Muscle of arm (tissue), 1 donor: ENCODE measurements at regions not wholly inside any gene's neighbourhood (a gene's known extent, or its start where the extent isn't known, plus 50 kb on each side); places are given as distances from the start of the nearest gene placed in this dataset.
A peak's percentile ranks its signal among the peaks of the same experiment; 100 is the strongest.

Experiments used
- DNase-seq: peaks from one replicate; pipeline ENCODE4 v3.0.0-alpha.2; 2013

DNA sequence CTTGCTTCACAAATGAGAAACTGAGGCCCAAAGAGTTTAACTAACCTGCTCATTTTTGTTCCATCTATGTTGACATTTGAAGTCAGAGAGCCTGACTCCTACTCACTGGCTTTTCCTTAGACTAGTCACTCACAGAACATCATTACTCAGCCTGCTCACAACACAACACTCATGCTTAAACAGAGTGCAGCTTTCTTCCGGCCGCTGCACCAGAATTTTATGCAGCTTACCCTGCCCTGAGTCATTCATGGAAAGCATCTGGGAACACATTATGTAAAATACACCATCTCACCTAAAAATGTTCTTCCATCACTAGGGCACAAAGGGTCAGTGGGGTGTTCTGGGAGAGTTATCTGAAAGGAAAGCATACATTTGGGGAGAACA is 303.4 kb downstream of the SPRY2 start:
- DNase-seq = no peak

DNA sequence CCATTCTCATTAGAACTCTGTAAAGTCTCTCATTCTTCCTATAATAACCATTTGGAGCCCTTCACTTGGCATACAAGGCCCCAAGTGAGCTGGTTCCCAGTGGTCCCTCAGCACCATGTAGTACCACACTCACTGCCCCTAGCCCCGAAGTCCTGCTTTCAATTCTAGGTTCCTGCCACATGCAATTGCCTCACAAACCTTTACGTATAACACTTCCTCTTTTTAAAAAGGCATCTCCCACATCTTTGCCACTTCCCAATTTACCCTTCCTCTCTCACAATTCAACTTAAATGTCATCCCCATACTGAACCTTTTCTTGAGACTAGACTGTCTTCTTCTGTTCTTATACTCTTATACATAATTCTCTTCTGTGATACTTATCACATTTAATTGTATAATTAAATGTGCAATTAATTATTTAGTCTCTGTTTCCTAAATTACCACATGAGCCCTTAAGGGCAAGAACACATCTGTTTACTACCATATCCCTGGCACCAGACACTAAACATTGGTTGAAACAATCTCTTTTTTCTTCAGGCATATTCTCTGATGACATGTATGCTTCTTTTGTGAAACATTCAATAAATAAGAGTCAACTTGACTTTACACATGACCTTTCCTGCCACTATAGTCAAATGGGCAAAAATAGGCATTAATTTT is 304.0 kb downstream of the SPRY2 start:
- no peak for DNase-seq

DNA sequence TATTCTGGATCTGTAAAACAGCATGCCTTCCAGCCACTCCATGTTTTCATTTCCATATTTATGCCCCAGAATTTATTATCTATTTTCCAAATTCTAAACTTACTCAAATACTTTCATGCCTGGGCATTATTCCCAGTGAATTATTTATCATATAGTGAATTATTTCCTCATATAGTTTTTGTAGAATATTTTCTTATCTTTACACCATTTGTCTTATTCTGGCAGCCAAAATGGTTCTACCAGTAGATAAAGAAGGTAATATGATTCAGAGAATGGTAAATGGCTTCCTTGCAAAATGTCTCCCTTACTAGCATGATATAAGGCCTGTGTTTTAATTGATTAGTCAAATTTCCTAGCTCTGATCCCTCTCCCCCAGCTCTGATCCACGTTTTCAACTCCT is 305.8 kb downstream of the SPRY2 start:
- no peak for DNase-seq

DNA sequence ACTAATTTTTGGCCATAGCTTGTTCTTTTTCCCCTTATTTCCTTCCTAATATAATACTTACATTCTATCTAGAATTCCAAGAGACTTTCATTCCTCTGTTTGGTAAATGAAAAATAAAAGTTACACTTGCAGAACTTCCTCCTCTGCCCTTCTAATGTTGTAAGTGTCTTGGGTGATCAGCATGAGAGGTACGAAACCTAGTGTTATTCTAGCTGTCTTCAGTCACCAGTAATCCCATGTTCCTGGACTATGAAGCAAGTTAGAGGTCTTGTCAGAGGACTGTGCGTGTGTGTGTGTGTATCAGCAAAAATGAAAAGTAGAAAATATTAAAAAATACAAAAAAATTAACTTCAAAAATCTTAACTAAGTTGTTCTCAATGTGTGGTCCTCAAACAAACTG is 307.0 kb downstream of the SPRY2 start:
- DNase-seq = no peak

GRCh38 chr13:80033286-80033685 is 307.6 kb downstream of the SPRY2 start:
- no peak for DNase-seq

GRCh38 chr13:80030491-80030890 is 310.4 kb downstream of the SPRY2 start:
- no peak for DNase-seq

- no peak for DNase-seq
Observed at GRCh38 chr13:80029170-80029569, 311.8 kb downstream of the SPRY2 start.

DNA sequence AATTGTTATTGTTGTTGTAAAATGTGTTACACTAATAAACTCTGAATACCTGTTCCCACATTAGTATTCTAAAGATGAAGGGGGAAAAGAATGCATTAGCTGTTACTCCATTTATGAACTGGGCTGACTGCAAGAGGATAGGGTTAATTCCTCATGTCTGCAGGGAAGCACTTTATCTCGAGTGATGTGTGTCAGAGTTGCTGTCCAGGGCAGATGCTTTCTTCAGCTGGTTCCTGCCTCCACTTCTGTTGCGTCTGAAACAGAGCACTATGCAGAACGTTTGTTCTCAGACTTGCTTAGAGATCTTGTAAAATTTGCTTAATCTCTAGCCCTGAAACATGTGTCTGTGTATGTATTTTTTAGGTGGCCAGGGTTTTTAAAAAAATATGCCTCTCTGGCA is 318.8 kb downstream of the SPRY2 start:
- DNase-seq = no peak

DNA sequence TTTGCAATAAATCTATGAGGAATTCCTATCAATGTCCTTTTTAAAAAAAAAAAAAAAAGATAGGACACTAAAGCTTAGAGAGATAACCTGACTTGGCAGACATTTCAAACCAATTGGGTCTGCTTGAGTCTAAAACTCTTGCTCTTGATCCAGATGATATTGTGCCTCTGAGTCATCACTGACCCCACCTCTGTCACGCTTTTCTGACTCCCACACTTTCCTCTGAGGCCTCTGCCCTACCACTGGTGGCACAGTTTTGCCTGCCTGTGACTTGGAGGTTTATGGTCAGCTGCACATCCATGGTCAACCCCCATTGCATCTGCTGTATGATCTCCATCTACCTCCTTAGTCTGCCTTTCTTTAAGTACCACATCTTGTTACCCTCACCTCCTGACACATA is 328.7 kb downstream of the SPRY2 start:
- DNase-seq = no peak

DNA sequence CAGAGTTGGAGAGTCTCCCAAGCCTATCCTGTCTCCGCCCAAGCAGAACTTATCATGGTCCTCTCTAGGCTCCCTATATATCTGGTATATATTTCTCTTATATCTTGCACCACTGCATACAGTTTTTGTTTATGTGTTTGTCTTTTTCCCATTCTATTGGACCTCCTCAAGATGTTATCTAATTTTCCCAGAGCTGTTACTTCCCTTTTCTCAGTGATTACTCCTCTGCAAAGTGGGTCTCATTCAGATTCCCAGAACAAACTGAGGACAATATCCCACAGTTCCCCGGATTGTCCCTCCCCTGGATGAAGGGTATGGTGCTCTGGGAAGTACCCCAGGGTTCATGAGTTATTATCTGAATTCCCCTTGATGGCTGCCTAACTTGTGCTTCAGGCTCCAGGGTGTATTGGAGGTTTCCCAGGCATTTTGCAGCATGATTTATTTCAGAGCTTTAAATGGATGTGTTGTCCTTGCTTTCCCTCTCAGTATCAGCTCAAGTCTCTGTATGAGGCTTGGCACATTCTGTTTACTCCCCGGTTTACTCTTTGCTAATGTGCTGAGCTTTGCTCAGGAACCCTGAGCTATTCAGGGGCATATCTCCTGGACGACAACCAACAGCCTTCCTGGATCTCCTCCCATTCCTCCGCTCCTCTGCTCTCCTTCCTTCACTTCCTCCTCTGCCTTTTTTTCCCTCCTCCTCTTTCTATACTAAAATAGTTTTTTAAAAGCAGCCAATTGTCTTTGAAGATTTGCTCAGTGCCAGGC is 329.3 kb downstream of the SPRY2 start:
- DNase-seq = no peak

- no peak for DNase-seq
Observed at GRCh38 chr13:80010846-80011245, 330.1 kb downstream of the SPRY2 start.

DNA sequence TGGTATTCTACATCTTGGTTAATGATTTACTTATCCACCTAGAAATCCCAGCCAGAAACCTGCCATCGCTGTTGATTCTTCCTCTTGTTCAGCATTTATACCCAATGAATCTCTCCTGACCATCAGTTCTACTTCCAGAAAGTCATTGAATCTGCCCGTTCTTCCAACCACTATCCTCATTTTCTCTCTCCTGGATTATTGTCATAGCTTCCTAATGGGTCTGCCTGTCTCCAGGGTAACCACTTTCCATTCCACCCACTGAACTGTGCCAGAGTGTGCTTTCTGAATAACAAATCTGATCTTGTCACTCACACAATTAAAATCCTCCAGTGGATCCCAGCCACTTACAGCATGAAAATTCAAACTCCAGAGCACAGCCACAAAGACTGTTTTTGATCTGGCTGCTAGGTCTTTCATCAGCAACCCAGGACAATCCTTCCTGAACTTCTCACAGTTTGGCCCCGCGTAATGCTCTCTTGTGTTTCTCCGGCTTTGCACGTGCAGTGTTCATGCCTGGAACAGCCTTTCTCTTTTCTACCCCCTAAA is 330.6 kb downstream of the SPRY2 start:
- no peak for DNase-seq

GRCh38 chr13:80009760-80010159 is 331.2 kb downstream of the SPRY2 start:
- no peak for DNase-seq

GRCh38 chr13:80006940-80007339 is 334.0 kb downstream of the SPRY2 start:
- DNase-seq = peak; percentile 16

GRCh38 chr13:80001510-80001842 is 339.4 kb downstream of the SPRY2 start:
- DNase-seq = no peak

GRCh38 chr13:80000684-80001509 is 340.0 kb downstream of the SPRY2 start:
- no peak for DNase-seq

DNA sequence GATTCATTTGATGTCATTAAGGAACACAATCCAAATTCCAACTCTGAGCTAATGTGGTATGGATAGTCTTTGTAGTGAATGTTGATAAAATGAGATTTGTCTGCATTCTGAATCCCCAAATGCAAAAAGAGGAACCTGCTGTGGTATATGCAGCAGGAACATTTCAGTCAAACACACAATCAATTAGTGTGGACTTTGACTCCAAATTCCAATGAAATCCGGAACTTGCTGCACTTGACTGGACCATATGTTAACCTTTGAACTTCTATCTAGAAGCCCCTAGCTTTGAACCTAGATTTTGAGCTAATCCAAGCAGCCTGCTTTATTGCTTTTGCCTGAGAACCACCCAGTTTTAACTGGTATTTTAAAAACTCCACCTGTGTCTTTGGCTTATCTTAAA is 341.3 kb downstream of the SPRY2 start:
- no peak for DNase-seq

DNA sequence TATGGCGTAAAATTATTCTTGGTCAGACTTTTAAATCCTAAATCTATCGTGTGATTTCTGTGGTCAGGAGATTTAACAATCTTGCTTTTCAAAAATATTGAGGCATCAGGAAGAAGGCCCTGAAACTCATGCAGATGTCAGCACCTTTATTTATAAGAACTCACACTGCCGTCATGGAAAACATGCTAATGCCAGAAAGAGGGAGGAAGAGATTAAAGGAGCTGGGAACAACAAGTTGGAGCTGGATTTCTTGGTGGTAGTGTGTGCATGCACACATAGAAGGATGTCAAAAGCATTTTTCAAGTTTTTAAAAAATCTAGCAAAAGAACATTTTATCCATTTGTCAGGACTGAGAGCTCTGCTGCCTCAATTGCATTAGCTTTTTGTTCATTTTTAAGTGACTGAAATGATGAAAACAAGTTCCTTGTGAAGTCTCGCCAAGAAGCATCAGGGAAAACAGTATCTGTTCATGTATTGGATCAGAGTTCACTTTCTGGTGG is 342.5 kb downstream of the SPRY2 start:
- DNase-seq = peak; percentile 30

- DNase-seq = no peak
Observed at GRCh38 chr13:79997244-79997643, 343.7 kb downstream of the SPRY2 start.

DNA sequence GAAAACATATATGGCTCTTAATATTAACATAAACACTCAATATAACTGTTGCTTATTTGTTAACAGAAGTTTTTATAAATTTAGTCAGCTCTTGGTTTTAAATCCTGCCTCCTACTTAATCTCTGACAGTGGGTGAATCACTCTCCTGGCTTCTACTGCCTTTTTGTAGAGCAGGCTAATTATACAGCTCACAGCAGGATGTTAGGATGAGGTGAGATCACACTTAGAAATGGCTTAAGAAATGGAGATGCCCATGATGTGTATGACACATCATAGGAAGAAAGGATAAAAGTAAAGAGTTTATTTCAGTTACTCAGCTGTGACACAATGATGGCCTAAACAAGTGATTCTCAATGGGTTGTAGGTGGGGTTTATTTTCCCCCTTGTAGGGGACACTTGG is 345.6 kb downstream of the SPRY2 start:
- DNase-seq = no peak

GRCh38 chr13:79992111-79992510 is 348.8 kb downstream of the SPRY2 start:
- DNase-seq = no peak

DNA sequence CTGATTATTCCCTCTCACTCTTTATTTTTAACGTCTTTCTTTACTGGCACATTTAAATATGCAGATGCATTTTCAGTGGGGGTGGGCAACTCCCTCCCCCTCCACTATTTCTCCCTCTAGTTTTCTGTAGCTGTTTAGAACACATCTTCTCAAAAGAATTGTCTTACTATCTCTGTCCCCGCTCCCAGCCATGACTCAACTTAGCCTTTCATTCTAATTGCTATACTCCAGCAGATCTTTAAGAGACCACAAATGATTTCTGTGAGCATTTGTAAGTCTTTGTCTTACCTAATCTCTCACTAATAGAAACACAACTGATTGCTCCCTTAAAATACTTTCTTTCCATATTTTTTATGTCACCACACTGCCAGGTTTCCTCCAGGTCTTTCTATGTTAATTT is 350.9 kb downstream of the SPRY2 start:
- DNase-seq = no peak
